SK-N-SH treated with all-trans-retinoic acid at 6 μM for 48 hours (cell line): ENCODE measurements at regions not wholly inside any gene's neighbourhood (a gene's known extent, or its start where the extent isn't known, plus 50 kb on each side); places are given as distances from the start of the nearest gene placed in this dataset.

ENCODE experiments used
- ATAC-seq: fragments of 200-7000 bp; cut with Tn5 transposase; 3 replicates; pipeline ENCODE4 v1.9.1; 2020; ENCODE audit warnings: mild to moderate bottlenecking, moderate library complexity
- ARNTL ChIP-seq: fragments of 450-650 bp; formaldehyde crosslinking; IDR thresholded peaks from 2 replicates; pipeline ENCODE4 v1.5.0; 2020; ENCODE audit warnings: low read depth, mild to moderate bottlenecking, moderate library complexity, borderline replicate concordance
- BACH2 ChIP-seq: fragments of 250-450 bp; sonication (Bioruptor Pico); IDR thresholded peaks from 2 replicates; pipeline ENCODE4 v1.9.0; 2021; ENCODE audit warnings: mild to moderate bottlenecking, borderline replicate concordance
- CSDC2 ChIP-seq: fragments of 250-450 bp; sonication (Bioruptor Pico); IDR thresholded peaks from 2 replicates; pipeline ENCODE4 v1.5.0; 2020; ENCODE audit warnings: mild to moderate bottlenecking, moderate library complexity
- CSRNP3 ChIP-seq: fragments of 250-450 bp; sonication (Bioruptor Pico); IDR thresholded peaks from 2 replicates; pipeline ENCODE4 v1.5.1; 2021; ENCODE audit warnings: mild to moderate bottlenecking, moderate library complexity
- ESRRG ChIP-seq: fragments of 250-450 bp; sonication (Bioruptor Pico); IDR thresholded peaks from 2 replicates; pipeline ENCODE4 v1.6.1; 2021; ENCODE audit warnings: mild to moderate bottlenecking
- ISL1 ChIP-seq: fragments of 250-450 bp; sonication (Bioruptor Pico); IDR thresholded peaks from 2 replicates; pipeline ENCODE4 v2.1.2; 2022; ENCODE audit warnings: mild to moderate bottlenecking, moderate library complexity
- OSR1 ChIP-seq: fragments of 250-450 bp; sonication (Bioruptor Pico); IDR thresholded peaks from 2 replicates; pipeline ENCODE4 v1.8.0; 2022; ENCODE audit warnings: moderate library complexity, mild to moderate bottlenecking, inconsistent platforms
- POU6F1 ChIP-seq: fragments of 250-450 bp; sonication (Bioruptor Pico); IDR thresholded peaks from 2 replicates; pipeline ENCODE4 v1.8.0; 2021; ENCODE audit warnings: low read depth, mild to moderate bottlenecking, moderate library complexity, borderline replicate concordance
- PPARA ChIP-seq: fragments of 250-450 bp; sonication (Bioruptor Pico); IDR thresholded peaks from 2 replicates; pipeline ENCODE4 v1.5.0; 2020; ENCODE audit warnings: mild to moderate bottlenecking, borderline replicate concordance
- RARB ChIP-seq: fragments of 250-450 bp; sonication (Bioruptor Pico); IDR thresholded peaks from 2 replicates; pipeline ENCODE4 v1.8.0; 2021; ENCODE audit warnings: mild to moderate bottlenecking, moderate library complexity
- SNAI2 ChIP-seq: fragments of 250-450 bp; sonication (Bioruptor Pico); IDR thresholded peaks from 2 replicates; pipeline ENCODE4 v1.5.0; 2020; ENCODE audit warnings: mild to moderate bottlenecking, moderate library complexity
- TOX ChIP-seq: fragments of 250-450 bp; sonication (Bioruptor Pico); IDR thresholded peaks from 2 replicates; pipeline ENCODE4 v1.8.0; 2021; ENCODE audit warnings: mild to moderate bottlenecking, moderate library complexity, borderline replicate concordance
- TSHZ2 ChIP-seq: fragments of 250-450 bp; sonication (Bioruptor Pico); IDR thresholded peaks from 2 replicates; pipeline ENCODE4 v1.5.0; 2020; ENCODE audit warnings: mild to moderate bottlenecking, moderate library complexity
- ZC3H10 ChIP-seq: fragments of 250-450 bp; sonication (Bioruptor Pico); IDR thresholded peaks from 2 replicates; pipeline ENCODE4 v1.5.1; 2021; ENCODE audit warnings: mild to moderate bottlenecking, moderate library complexity
- ZFP3 ChIP-seq: fragments of 250-450 bp; sonication (Bioruptor Pico); IDR thresholded peaks from 2 replicates; pipeline ENCODE4 v1.5.0; 2020; ENCODE audit warnings: mild to moderate bottlenecking, moderate library complexity
- ZFP30 ChIP-seq: fragments of 450-650 bp; formaldehyde crosslinking; IDR thresholded peaks from 2 replicates; pipeline ENCODE4 v1.5.0; 2022; ENCODE audit warnings: mild to moderate bottlenecking, moderate library complexity
- ZNF565 ChIP-seq: fragments of 450-650 bp; formaldehyde crosslinking; conservative IDR thresholded peaks from 2 replicates; pipeline ENCODE4 v1.5.0; 2020; ENCODE audit warnings: low read depth, mild to moderate bottlenecking, moderate library complexity
- ZNF70 ChIP-seq: fragments of 450-650 bp; formaldehyde crosslinking; IDR thresholded peaks from 2 replicates; pipeline ENCODE4 v1.5.0; 2020; ENCODE audit warnings: mild to moderate bottlenecking, moderate library complexity
- TF ChIP-seq, protein P1 (sequence below): fragments of 250-450 bp; sonication (Bioruptor Pico); IDR thresholded peaks from 2 replicates; pipeline ENCODE4 v1.8.0; 2020; ENCODE audit warnings: mild to moderate bottlenecking, moderate library complexity, borderline replicate concordance

DNA sequence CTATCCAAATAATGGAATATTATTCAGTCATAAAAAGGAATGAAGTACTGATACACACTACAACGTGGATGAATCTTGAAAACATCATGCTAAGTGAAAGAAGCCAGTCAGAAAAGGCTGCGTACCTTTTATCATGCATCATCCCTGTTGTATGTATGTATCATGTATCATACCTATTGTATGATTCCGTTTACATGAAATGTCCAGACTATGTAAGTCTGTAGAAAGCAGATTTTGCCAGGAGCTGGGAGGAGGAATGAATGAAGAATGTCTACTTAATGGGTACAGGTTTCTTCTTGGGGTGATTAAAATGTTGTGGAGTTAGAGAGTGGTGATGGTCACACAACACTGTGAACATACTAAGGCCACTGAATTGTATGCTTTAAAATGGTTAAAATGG, 135.9 kb upstream of the KLF14 start:
- ATAC-seq = no peak
- TF ChIP-seq SNAI2 (no peak), ZC3H10 (CRISPR knock-in tag) (no peak), TSHZ2 (no peak), BACH2 (CRISPR knock-in tag) (no peak), ZNF70 (no peak), ESRRG (CRISPR knock-in tag) (no peak), ARNTL (CRISPR knock-in tag) (no peak), ZFP30 (CRISPR knock-in tag) (no peak), ZNF565 (no peak), PPARA (CRISPR knock-in tag) (no peak), CSDC2 (CRISPR knock-in tag) (no peak)

DNA sequence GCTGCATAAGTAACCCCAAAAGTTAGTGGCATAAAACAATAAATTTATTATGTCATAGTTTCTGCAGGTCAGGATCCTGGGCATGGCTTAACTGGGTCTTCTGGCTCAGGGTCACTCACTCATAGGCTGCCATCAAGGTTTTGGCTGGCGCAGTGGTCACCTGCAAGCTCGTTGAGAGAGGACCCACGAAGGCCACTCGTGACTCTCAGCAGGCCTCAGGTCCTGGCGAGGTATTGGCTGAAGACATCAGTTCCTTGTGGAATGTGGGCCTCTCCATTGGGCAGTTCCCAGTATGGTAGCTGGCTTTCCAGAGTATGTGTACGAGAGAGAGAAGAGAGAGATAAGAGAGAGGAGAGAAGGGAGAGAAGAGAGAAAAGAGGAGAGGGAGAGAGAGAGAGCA, 138.3 kb upstream of the KLF14 start:
- no peak for TF ChIP-seq ZNF565
- ATAC-seq = no peak

- TF ChIP-seq ZC3H10 (CRISPR knock-in tag) = no peak
- no peak for TF ChIP-seq POU6F1 (CRISPR knock-in tag)
- TF ChIP-seq ARNTL (CRISPR knock-in tag) = no peak
- TF ChIP-seq ESRRG (CRISPR knock-in tag) = no peak
- no peak for TF ChIP-seq ZNF565
- TF ChIP-seq, protein P1, sequence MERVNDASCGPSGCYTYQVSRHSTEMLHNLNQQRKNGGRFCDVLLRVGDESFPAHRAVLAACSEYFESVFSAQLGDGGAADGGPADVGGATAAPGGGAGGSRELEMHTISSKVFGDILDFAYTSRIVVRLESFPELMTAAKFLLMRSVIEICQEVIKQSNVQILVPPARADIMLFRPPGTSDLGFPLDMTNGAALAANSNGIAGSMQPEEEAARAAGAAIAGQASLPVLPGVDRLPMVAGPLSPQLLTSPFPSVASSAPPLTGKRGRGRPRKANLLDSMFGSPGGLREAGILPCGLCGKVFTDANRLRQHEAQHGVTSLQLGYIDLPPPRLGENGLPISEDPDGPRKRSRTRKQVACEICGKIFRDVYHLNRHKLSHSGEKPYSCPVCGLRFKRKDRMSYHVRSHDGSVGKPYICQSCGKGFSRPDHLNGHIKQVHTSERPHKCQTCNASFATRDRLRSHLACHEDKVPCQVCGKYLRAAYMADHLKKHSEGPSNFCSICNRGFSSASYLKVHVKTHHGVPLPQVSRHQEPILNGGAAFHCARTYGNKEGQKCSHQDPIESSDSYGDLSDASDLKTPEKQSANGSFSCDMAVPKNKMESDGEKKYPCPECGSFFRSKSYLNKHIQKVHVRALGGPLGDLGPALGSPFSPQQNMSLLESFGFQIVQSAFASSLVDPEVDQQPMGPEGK = no peak
- no peak for TF ChIP-seq PPARA (CRISPR knock-in tag)
- TF ChIP-seq ZFP3 (CRISPR knock-in tag) = no peak
- TF ChIP-seq CSRNP3 (CRISPR knock-in tag) = no peak
- TF ChIP-seq OSR1 (CRISPR knock-in tag) = no peak
- no peak for TF ChIP-seq RARB (CRISPR knock-in tag)
- no peak for TF ChIP-seq TOX (CRISPR knock-in tag)
- TF ChIP-seq ISL1 (CRISPR knock-in tag) = no peak
- TF ChIP-seq TSHZ2 = no peak
- TF ChIP-seq SNAI2 = no peak
- no peak for ATAC-seq
Measured at GRCh38 chr7:130872756-130873448, 138.9 kb upstream of the KLF14 start.
